Keratinocyte (primary cell): ENCODE measurements at regions not wholly inside any gene's neighbourhood (a gene's known extent, or its start where the extent isn't known, plus 50 kb on each side); places are given as distances from the start of the nearest gene placed in this dataset.
"Not testable (repeated sequence)": the region's sequence is repeated elsewhere in the genome, so short reads cannot be mapped to it uniquely, and the experiment has no call there.

Source experiments
- DNase-seq: peaks from one replicate; pipeline ENCODE4 v3.0.0-alpha.2; 2011; ENCODE audit warnings: low read depth, missing footprints, low spot score
- FAIRE-seq: peaks from 2 replicates; lab custom pipeline; 2011; peaks lifted over from hg19 to GRCh38; lab: Jason Lieb, UNC
- H2AFZ ChIP-seq: 2 replicates; pipeline ENCODE4 v1.6.0; 2012; ENCODE audit warnings: low read length, control low read depth, inconsistent platforms; ENCODE audit not compliant: control insufficient read depth
- H3K27ac ChIP-seq: 2 replicates; pipeline ENCODE4 v1.5.1; 2011; ENCODE audit warnings: low read length; ENCODE audit not compliant: control insufficient read depth, insufficient read depth
- H3K27me3 ChIP-seq: 3 replicates; pipeline ENCODE4 v1.6.0; 2011; ENCODE audit warnings: low read length; ENCODE audit not compliant: control insufficient read depth, insufficient read depth; ENCODE audit errors: extremely low read depth
- H3K36me3 ChIP-seq, 2 experiments: 2 replicates in 1 of 2; 3 replicates in 1 of 2; pipeline ENCODE4 v1.5.1; 2011; ENCODE audit warnings: low read length in 2 of 2, mild to moderate bottlenecking in 1 of 2; ENCODE audit not compliant: control insufficient read depth in 2 of 2, insufficient read depth in 2 of 2; ENCODE audit errors: extremely low read depth in 1 of 2
- H3K4me1 ChIP-seq: 3 replicates; pipeline ENCODE4 v1.5.1; 2011; ENCODE audit warnings: low read length; ENCODE audit not compliant: control insufficient read depth, insufficient read depth; ENCODE audit errors: extremely low read depth
- H3K4me2 ChIP-seq: 3 replicates; pipeline ENCODE4 v1.6.0; 2011; ENCODE audit warnings: low read depth, low read length; ENCODE audit not compliant: control insufficient read depth, insufficient read depth; ENCODE audit errors: extremely low read depth
- H3K4me3 ChIP-seq, 3 experiments: fragments of 200-600 bp in 1 of 3; sonication (generic) in 1 of 3; 2 replicates in 2 of 3; 3 replicates in 1 of 3; pipeline ENCODE4 v1.5.1; 2011 to 2016; ENCODE audit warnings: low read length in 3 of 3, mild to moderate bottlenecking in 3 of 3, control low read depth in 2 of 3, inconsistent platforms in 1 of 3, low read depth in 1 of 3, mixed read lengths in 1 of 3, mixed run types in 1 of 3, moderate library complexity in 1 of 3; ENCODE audit not compliant: control insufficient read depth in 2 of 3, insufficient read depth in 2 of 3; ENCODE audit errors: extremely low read depth in 1 of 3
- H3K79me2 ChIP-seq: 2 replicates; pipeline ENCODE4 v1.6.0; 2012; ENCODE audit warnings: low read length; ENCODE audit not compliant: control insufficient read depth, insufficient read depth
- H3K9ac ChIP-seq: 3 replicates; pipeline ENCODE4 v1.6.0; 2011; ENCODE audit warnings: low read length; ENCODE audit not compliant: control insufficient read depth, insufficient read depth; ENCODE audit errors: extremely low read depth
- H3K9me1 ChIP-seq: 3 replicates; pipeline ENCODE4 v1.6.0; 2011; ENCODE audit warnings: low read length; ENCODE audit not compliant: control insufficient read depth, insufficient read depth; ENCODE audit errors: extremely low read depth
- H3K9me3 ChIP-seq: 2 replicates; pipeline ENCODE4 v1.5.1; 2012; ENCODE audit warnings: low read depth, low read length; ENCODE audit not compliant: control insufficient read depth
- H4K20me1 ChIP-seq: 3 replicates; pipeline ENCODE4 v1.6.0; 2011; ENCODE audit warnings: low read length; ENCODE audit not compliant: control insufficient read depth, insufficient read depth; ENCODE audit errors: extremely low read depth
- CTCF ChIP-seq, 3 experiments: IDR thresholded peaks in 1 of 3; conservative IDR thresholded peaks in 1 of 3; optimal IDR thresholded peaks in 1 of 3; 2 replicates in 2 of 3; 3 replicates in 1 of 3; pipeline versions ENCODE3 to v1.5.1; 2011; ENCODE audit warnings: low read length in 3 of 3, mild to moderate bottlenecking in 3 of 3, moderate library complexity in 2 of 3, control low read depth in 1 of 3, inconsistent platforms in 1 of 3; ENCODE audit not compliant: insufficient read depth in 2 of 3; ENCODE audit errors: extremely low read depth in 1 of 3
- EZH2 ChIP-seq: IDR thresholded peaks from one replicate; pipeline ENCODE4 v1.6.1; 2012; ENCODE audit warnings: inconsistent platforms, mild to moderate bottlenecking, low read length, moderate library complexity
- dilution Hi-C: fragments of 300-500 bp; cut with MboI; formaldehyde crosslinking; loops from one replicate; pipeline ENCODE4 v1.7.0; 2020; ENCODE audit warnings: low sequenced_read_pairs; ENCODE audit not compliant: extremely low pct_ligation_motif_present

GRCh38 chr5:27103486-27103885 lies 65.1 kb upstream of the CDH9 start:
- H3K9ac ChIP-seq, result no peak overlapping the region
- no peak overlapping the region for H3K4me3 ChIP-seq
- H3K27me3 ChIP-seq, result no peaks in the 10 kb centered on the region
- H3K27ac ChIP-seq, result no peak overlapping the region
- FAIRE-seq (no peak), DNase-seq (no peak)
- no peaks in the 10 kb centered on the region for H4K20me1 ChIP-seq
- H3K79me2 ChIP-seq, result no peaks in the 10 kb centered on the region
- H3K9me3 ChIP-seq, result no peaks in the 10 kb centered on the region
- no peak overlapping the region for H2AFZ ChIP-seq
- no peaks in the 10 kb centered on the region for H3K4me1 ChIP-seq
- H3K36me3 ChIP-seq, result no peaks in the 10 kb centered on the region
- H3K4me2 ChIP-seq, result no peak overlapping the region
- TF ChIP-seq CTCF (optimal IDR thresholded peaks at IDR 0.05 in 1 of 3, IDR thresholded peaks at IDR 0.05 in 1 of 3, conservative IDR thresholded peaks at IDR 0.05 in 1 of 3; ENCODE audit: extremely low read depth in 1 of 3, insufficient read depth in 2 of 3, low read length in 3 of 3) (no peak), EZH2 (no peak)
- H3K9me1 ChIP-seq, result no peaks in the 10 kb centered on the region
- dilution Hi-C loops, result no loop called here

GRCh38 chr5:27095761-27096160 lies 57.4 kb upstream of the CDH9 start:
- H2AFZ ChIP-seq, H3K36me3 ChIP-seq, H3K4me2 ChIP-seq, H4K20me1 ChIP-seq, H3K4me3 ChIP-seq, H3K9me3 ChIP-seq, dilution Hi-C loops, H3K27ac ChIP-seq, H3K4me1 ChIP-seq, H3K79me2 ChIP-seq, H3K9me1 ChIP-seq, DNase-seq, FAIRE-seq, H3K27me3 ChIP-seq, H3K9ac ChIP-seq: not testable (repeated sequence)

GRCh38 chr5:27093279-27093678 lies 54.9 kb upstream of the CDH9 start:
- Histone ChIP-seq H2AFZ (no peak overlapping the region), H3K4me1 (no peaks in the 10 kb centered on the region), H3K9ac (no peak overlapping the region), H3K27me3 (no peaks in the 10 kb centered on the region), H3K79me2 (no peaks in the 10 kb centered on the region), H3K9me1 (no peaks in the 10 kb centered on the region), H3K36me3 (no peaks in the 10 kb centered on the region), H3K4me2 (no peak overlapping the region), H3K9me3 (no peaks in the 10 kb centered on the region), H3K27ac (no peak overlapping the region), H4K20me1 (no peaks in the 10 kb centered on the region), H3K4me3 (no peak overlapping the region)
- FAIRE-seq (no peak), DNase-seq (no peak)
- dilution Hi-C loops, result no loop called here
- TF ChIP-seq CTCF (optimal IDR thresholded peaks at IDR 0.05 in 1 of 3, IDR thresholded peaks at IDR 0.05 in 1 of 3, conservative IDR thresholded peaks at IDR 0.05 in 1 of 3; ENCODE audit: extremely low read depth in 1 of 3, insufficient read depth in 2 of 3, low read length in 3 of 3) (no peak), EZH2 (no peak)
